K562 (cell line): ENCODE measurements at regions not wholly inside any gene's neighbourhood (a gene's known extent, or its start where the extent isn't known, plus 50 kb on each side); places are given as distances from the start of the nearest gene placed in this dataset.

Source experiments
- ATAC-seq: fragments of 200-7000 bp; cut with Tn5 transposase; 3 replicates; pipeline ENCODE4 v1.9.1; 2020; ENCODE audit warnings: moderate library complexity
- BruUV-seq: library from RNA; stranded (reverse); fragments of 400-500 nt; replicated peaks from 2 replicates; lab custom pipeline; 2021; lab: Mats Ljungman, UMichigan
- CTCF ChIA-PET: fragments of 300-600 bp; formaldehyde crosslinking; extraction: SDS; loops from one replicate; lab custom pipeline; 2021; ENCODE audit warnings: low intra/inter-chr PET ratio; lab: Yijun Ruan, JAX
- POLR2A ChIA-PET: fragments of 300-600, 350-650 bp; sonication (Branson Sonifier 250); formaldehyde crosslinking; extraction: SDS; loops from one replicate; lab custom pipeline; 2021; ENCODE audit warnings: antibody characterized with exemption, inconsistent platforms; lab: Yijun Ruan, JAX
- DNase-seq, 4 experiments: peaks; one replicate each; pipeline versions ENCODE4 v3.0.0 to v3.0.0-alpha.2; 2011 to 2018; ENCODE audit warnings: low spot score in 3 of 4, mixed read lengths in 3 of 4; ENCODE audit errors: extremely low read depth in 1 of 4
- FAIRE-seq: peaks from 2 replicates; lab custom pipeline; 2011; peaks lifted over from hg19 to GRCh38; lab: Jason Lieb, UNC
- H2AFZ ChIP-seq: 2 replicates; pipeline ENCODE4 v1.6.0; 2011; ENCODE audit warnings: low read depth, low read length, control low read depth, inconsistent platforms
- H3K27ac ChIP-seq: fragments of 200-600 bp; 3 replicates; pipeline ENCODE4 v1.8.0; 2011; ENCODE audit warnings: low read depth, mild to moderate bottlenecking, control low read depth, inconsistent platforms, low read length, moderate library complexity, mixed read lengths; ENCODE audit errors: extremely low read depth
- H3K27me3 ChIP-seq, 2 experiments: fragments of 300-600 bp in 1 of 2; 2 replicates in 1 of 2; 3 replicates in 1 of 2; pipeline versions ENCODE4 v1.6.0 to v1.8.0; 2011; ENCODE audit warnings: inconsistent platforms in 2 of 2, low read length in 2 of 2, mild to moderate bottlenecking in 1 of 2, mixed read lengths in 1 of 2, moderate library complexity in 1 of 2; ENCODE audit not compliant: control insufficient read depth in 2 of 2, insufficient read depth in 2 of 2
- H3K36me3 ChIP-seq: fragments of 300-600 bp; 3 replicates; pipeline ENCODE4 v1.8.0; 2011; ENCODE audit warnings: mild to moderate bottlenecking, low read length, inconsistent platforms; ENCODE audit not compliant: control insufficient read depth, insufficient read depth
- H3K4me1 ChIP-seq, 2 experiments: fragments of 200-600 bp in 1 of 2; replicated peaks in 1 of 2; 2 replicates in 1 of 2; 3 replicates in 1 of 2; pipeline versions ENCODE4 v1.5.1 to v1.8.0; 2011; ENCODE audit warnings: inconsistent platforms in 2 of 2, low read length in 2 of 2, mild to moderate bottlenecking in 1 of 2, mixed read lengths in 1 of 2, moderate library complexity in 1 of 2; ENCODE audit not compliant: control insufficient read depth in 2 of 2, insufficient read depth in 2 of 2
- H3K4me2 ChIP-seq: 2 replicates; pipeline ENCODE4 v1.6.1; 2011; ENCODE audit warnings: low read length, control low read depth, inconsistent platforms, mixed read lengths; ENCODE audit not compliant: insufficient read depth
- H3K4me3 ChIP-seq: fragments of 200-600 bp; sonication (generic), shearing (Covaris generic); 2 replicates; pipeline ENCODE4 v1.5.1; 2016; ENCODE audit warnings: control low read depth, inconsistent platforms
- H3K79me2 ChIP-seq: fragments of 200-600 bp; 3 replicates; pipeline ENCODE4 v1.8.0; 2011; ENCODE audit warnings: low read length, inconsistent platforms; ENCODE audit not compliant: control insufficient read depth, insufficient read depth
- H3K9ac ChIP-seq, 2 experiments: 2 replicates each; pipeline versions ENCODE4 v1.6.0 to v1.6.1; 2011; ENCODE audit warnings: low read depth in 2 of 2, low read length in 2 of 2, control low read depth in 1 of 2, inconsistent platforms in 1 of 2, mild to moderate bottlenecking in 1 of 2, mixed read lengths in 1 of 2; ENCODE audit not compliant: insufficient read depth in 1 of 2
- H3K9me1 ChIP-seq: one replicate; pipeline ENCODE4 v1.6.0; 2011; ENCODE audit warnings: inconsistent platforms, mild to moderate bottlenecking, low read length, moderate library complexity; ENCODE audit not compliant: control insufficient read depth, insufficient read depth
- H3K9me3 ChIP-seq: replicated peaks from 2 replicates; pipeline ENCODE4 v1.5.1; 2011; ENCODE audit warnings: low read depth, low read length, inconsistent platforms; ENCODE audit not compliant: control insufficient read depth, insufficient read depth
- H4K20me1 ChIP-seq: replicated peaks from 2 replicates; pipeline ENCODE4 v1.6.1; 2011; ENCODE audit warnings: low read length, inconsistent platforms, mixed read lengths; ENCODE audit not compliant: control insufficient read depth, insufficient read depth
- ATF2 ChIP-seq: sonication (generic); formaldehyde crosslinking; IDR thresholded peaks from 2 replicates; pipeline ENCODE4 v1.8.1; 2022; ENCODE audit warnings: missing genetic modification reagents
- BCLAF1 ChIP-seq, 2 experiments: fragments of 450-650 bp in 1 of 2; IDR thresholded peaks; 2 replicates each; pipeline ENCODE4 v1.6.1; 2011 to 2017; ENCODE audit warnings: low read depth in 2 of 2, antibody characterized with exemption in 1 of 2, borderline replicate concordance in 1 of 2, low read length in 1 of 2, mild to moderate bottlenecking in 1 of 2, mixed read lengths in 1 of 2; ENCODE audit not compliant: control insufficient read depth in 1 of 2
- BRD4 ChIP-seq: fragments of 200-600 bp; sonication (generic); IDR thresholded peaks from 2 replicates; pipeline ENCODE4 v1.6.1; 2017; ENCODE audit warnings: inconsistent platforms
- ELF1 ChIP-seq: fragments of 200-800 bp; sonication (Bioruptor generic); IDR thresholded peaks from 2 replicates; pipeline ENCODE4 v1.6.1; 2016; ENCODE audit warnings: missing genetic modification characterization, missing compliant biosample characterization
- ETV5 ChIP-seq: sonication (generic); formaldehyde crosslinking; IDR thresholded peaks from 2 replicates; pipeline ENCODE4 v1.4.0; 2020; ENCODE audit warnings: low read depth, mild to moderate bottlenecking, missing genetic modification reagents
- GATA2 ChIP-seq: sonication (generic); formaldehyde crosslinking; IDR thresholded peaks from 2 replicates; pipeline ENCODE4 v1.4.0; 2020; ENCODE audit warnings: mild to moderate bottlenecking, missing genetic modification reagents
- NCOR1 ChIP-seq: fragments of 450-650 bp; IDR thresholded peaks from 2 replicates; pipeline ENCODE4 v1.6.1; 2016; ENCODE audit warnings: mild to moderate bottlenecking, moderate library complexity
- NFATC3 ChIP-seq: fragments of 450-650 bp; IDR thresholded peaks from 2 replicates; pipeline ENCODE4 v1.6.1; 2017; ENCODE audit warnings: mild to moderate bottlenecking
- NUFIP1 ChIP-seq: fragments of 450-650 bp; IDR thresholded peaks from 2 replicates; pipeline ENCODE4 v1.6.1; 2018; ENCODE audit not compliant: partially characterized antibody
- ZBTB2 ChIP-seq: fragments of 450-650 bp; IDR thresholded peaks from 2 replicates; pipeline ENCODE4 v1.6.1; 2016; ENCODE audit warnings: antibody characterized with exemption
- ZNF174 ChIP-seq: fragments of 250-450 bp; sonication (Bioruptor Pico); IDR thresholded peaks from 2 replicates; pipeline ENCODE4 v1.4.0; 2020; ENCODE audit warnings: mild to moderate bottlenecking
- ZNF311 ChIP-seq: fragments of 250-450 bp; sonication (Bioruptor Pico); IDR thresholded peaks from 2 replicates; pipeline ENCODE4 v1.4.0; 2020; ENCODE audit warnings: mild to moderate bottlenecking, moderate library complexity
- WGBS: fragments of 100-300 bp; shearing (Covaris generic); methylation state at CpG from one replicate; pipeline ENCODE4 v1.1.6; 2016; ENCODE audit warnings: low coverage, mixed read lengths; ENCODE audit not compliant: insufficient coverage; ENCODE audit errors: missing lambda C conversion rate; 5-methylcytosine and 5-hydroxymethylcytosine counted together
- in situ Hi-C: fragments of 300-500 bp; cut with MboI; formaldehyde crosslinking; loops from 4 replicates; pipeline ENCODE4 v1.15.0; 2018; ENCODE audit warnings: inconsistent platforms, mixed read lengths
- intact Hi-C: fragments of 100-400 bp; cut with micrococcal nuclease; formaldehyde crosslinking; loops from 2 replicates; pipeline ENCODE4 v1.14.2; 2022
- TF ChIP-seq, protein P1 (sequence below), 3 experiments: fragments of 200-800 bp in 1 of 3; sonication (Bioruptor generic) in 1 of 3; sonication (generic) in 1 of 3; formaldehyde crosslinking in 1 of 3; IDR thresholded peaks; 2 replicates each; pipeline versions ENCODE4 v1.6.1 to v1.8.0; 2016 to 2022; ENCODE audit warnings: mild to moderate bottlenecking in 2 of 3, missing compliant biosample characterization in 2 of 3, missing genetic modification characterization in 2 of 3, missing genetic modification reagents in 1 of 3

GRCh38 chr6:155582016-155582991 is 126.7 kb upstream of the NOX3 start (continued):
- TF ChIP-seq, protein P1, sequence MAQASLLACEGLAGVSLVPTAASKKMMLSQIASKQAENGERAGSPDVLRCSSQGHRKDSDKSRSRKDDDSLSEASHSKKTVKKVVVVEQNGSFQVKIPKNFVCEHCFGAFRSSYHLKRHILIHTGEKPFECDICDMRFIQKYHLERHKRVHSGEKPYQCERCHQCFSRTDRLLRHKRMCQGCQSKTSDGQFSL (CRISPR knock-in tag; IDR thresholded peaks at IDR 0.05), result no peak
- TF ChIP-seq, protein P1 (tag; IDR thresholded peaks at IDR 0.05), result no peak

DNA sequence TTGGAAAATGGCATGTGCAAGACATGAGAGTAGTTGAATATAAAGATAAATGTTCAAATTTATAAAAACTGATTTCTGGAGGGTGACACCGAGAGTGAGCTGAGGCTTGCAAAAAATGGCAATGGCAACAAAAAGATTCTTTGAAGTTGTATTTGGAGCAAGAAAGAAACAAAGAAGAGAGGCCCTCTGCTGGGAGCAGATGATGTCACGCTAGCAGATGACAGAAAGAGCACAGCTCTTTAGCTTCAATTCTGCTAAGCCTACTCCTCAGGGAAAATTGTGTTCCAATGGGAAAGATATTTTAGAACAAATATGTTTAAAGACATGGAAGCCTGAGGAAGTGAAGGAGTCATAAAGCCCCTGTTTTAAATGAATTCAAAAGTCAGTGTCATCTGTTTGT is 125.3 kb upstream of the NOX3 start:
- H3K27ac ChIP-seq, result no peak overlapping the region
- TF ChIP-seq BRD4 (no peak), NUFIP1 (no peak), NCOR1 (no peak), BCLAF1 (IDR thresholded peaks at IDR 0.05; ENCODE audit: borderline replicate concordance in 1 of 2, control insufficient read depth in 1 of 2, low read depth in 2 of 2, low read length in 1 of 2) (no peak), NFATC3 (no peak), ZNF311 (CRISPR knock-in tag) (no peak), GATA2 (CRISPR knock-in tag) (no peak), ETV5 (no peak), ZBTB2 (no peak), ELF1 (tag) (no peak), ATF2 (CRISPR knock-in tag) (no peak), ZNF174 (no peak)

More for the DNA sequence above, 125.3 kb upstream of the NOX3 start:
- no peak for DNase-seq
- no peaks in the 10 kb centered on the region for H3K36me3 ChIP-seq
- ATAC-seq, result no peak
- H3K4me3 ChIP-seq, result no peak overlapping the region
- 0% methylated on average over 2 of the region's 2 CpGs for WGBS
- no peak for FAIRE-seq
- POLR2A ChIA-PET, result no interaction called here
- H3K27me3 ChIP-seq, result no peaks in the 10 kb centered on the region
- no peaks in the 10 kb centered on the region for H3K4me1 ChIP-seq
- H3K4me2 ChIP-seq, result no peak overlapping the region
- no peak overlapping the region for H2AFZ ChIP-seq
- CTCF ChIA-PET, result no interaction called here
- BruUV-seq, result no TSS peak
- no peaks in the 10 kb centered on the region for H3K79me2 ChIP-seq
- H3K9ac ChIP-seq, result no peak overlapping the region
- no peaks in the 10 kb centered on the region for H4K20me1 ChIP-seq
- in situ Hi-C loops (no loop called here), intact Hi-C loops (no loop called here)
- no peaks in the 10 kb centered on the region for H3K9me1 ChIP-seq
- no peaks in the 10 kb centered on the region for H3K9me3 ChIP-seq
